HG02798 (cell line): ENCODE measurements at regions not wholly inside any gene's neighbourhood (a gene's known extent, or its start where the extent isn't known, plus 50 kb on each side); places are given as distances from the start of the nearest gene placed in this dataset.
"Not testable (repeated sequence)": the region's sequence is repeated elsewhere in the genome, so short reads cannot be mapped to it uniquely, and the experiment has no call there.

ENCODE experiments used
- ATAC-seq: cut with Tn5 transposase; IDR thresholded peaks from one replicate; pipeline ENCODE4 v1.9.1; 2021; ENCODE audit warnings: mild to moderate bottlenecking; ENCODE audit not compliant: unreplicated experiment, poor library complexity

DNA sequence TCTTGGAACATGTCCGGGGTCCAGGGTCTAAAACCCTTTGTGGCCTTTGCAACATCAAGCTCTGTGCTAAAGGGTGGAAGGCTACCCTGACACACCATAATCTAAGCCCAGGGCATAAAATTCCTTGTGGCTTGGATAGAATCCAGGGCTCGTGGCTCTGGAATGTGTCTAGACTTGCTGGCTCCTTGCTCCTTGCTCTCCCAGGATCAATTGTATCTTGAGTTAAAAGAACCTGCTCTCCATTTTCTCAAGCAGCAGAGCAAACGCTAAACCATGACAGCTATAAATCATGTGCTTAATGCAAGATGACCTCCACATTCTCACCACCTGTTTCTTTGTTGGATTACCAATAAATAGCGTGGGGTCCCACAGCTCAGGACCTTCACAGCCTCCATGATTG, 1140.9 kb upstream of the TMPRSS15 start:
- ATAC-seq = not testable (repeated sequence)

DNA sequence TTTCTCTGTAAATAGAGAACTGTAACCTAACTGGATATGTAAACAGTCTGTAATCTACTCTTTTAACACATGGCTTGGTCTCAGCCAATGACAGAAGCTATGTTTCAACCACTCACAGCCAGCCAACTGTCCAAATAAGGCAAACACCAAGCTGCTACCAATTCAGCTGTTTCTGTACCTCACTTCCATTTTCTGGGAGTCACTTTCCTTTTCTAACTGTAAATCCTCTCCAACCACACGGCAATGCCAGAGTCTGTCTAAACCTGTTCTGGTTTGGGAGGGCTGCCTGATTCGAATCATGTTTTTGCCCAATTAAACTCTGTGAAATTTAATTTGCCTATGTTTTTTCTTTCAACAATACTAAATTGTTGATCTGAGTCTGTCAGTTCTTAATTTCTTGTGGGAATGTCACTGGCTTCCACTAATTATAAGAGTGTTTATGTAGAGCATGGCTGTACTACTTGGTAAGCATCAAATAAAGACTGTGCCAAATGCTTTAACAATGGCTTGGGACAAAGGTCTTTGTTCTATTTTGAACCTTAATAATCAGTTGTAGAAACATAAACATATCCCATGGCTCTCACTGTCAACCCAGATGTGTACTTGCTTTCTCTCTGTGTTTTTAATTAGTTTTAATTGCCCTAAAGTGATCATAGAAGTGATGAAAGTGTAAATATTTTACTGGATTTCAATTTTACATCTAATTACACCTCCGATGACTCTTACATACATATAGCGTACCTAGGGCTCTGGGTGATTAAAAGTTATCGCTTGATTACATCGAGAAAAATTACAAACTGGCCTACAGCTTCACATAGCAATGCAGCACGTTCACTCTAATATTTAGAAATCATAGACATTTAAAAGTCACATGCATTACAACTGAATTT, 1144.6 kb upstream of the TMPRSS15 start:
- no peak for ATAC-seq

DNA sequence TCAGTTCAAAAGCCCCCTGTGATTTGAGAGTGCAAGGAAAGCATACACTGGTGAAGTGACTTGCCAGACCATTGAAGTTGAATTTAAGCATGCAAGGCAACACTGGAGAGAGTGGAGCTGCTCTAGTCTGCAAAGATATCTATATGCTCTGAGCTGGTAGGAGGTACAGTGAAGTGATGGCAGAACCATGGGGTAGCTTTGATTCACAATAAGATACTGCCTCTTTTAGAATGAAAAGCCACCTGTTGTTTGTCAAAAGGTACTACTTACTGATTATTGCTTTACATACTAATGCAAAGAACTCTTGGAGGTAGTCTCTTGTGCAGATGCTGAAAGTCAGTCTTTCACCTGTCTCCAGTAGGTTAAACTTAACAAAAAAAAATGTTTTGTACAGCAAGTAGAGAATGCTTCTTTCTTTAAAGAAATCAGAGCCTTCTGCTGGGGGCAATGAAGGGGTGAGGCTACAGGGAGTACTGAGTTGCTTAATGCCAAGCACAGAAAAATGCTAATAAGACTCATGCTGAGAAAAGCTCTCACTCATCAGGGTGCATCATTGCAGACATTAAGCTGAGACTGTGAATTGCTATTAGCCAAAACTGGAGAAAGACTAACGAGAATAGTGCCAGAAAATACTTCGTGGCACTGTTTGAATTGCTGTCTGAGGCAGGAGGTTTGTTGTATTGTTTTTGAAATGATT, 1150.5 kb upstream of the TMPRSS15 start:
- ATAC-seq = no peak

DNA sequence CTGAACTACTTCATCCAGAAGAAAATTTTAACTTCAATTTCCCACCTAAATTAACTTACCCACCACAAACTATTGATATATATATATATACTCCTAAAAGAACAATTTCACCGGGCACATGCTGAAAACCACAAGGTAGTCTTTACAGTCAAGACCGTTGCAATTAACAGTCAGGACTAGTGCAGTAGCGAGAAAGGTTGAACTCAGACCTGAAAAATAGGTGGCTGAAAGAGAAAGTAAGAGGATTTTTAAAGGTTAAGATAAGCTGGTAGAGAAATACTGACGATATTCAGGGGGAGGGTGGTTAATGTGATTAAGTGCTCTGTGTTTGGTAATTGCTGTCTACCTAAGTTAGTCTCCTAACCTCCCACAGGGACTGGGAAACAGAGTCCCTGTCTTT, 1153.5 kb upstream of the TMPRSS15 start:
- no peak for ATAC-seq

DNA sequence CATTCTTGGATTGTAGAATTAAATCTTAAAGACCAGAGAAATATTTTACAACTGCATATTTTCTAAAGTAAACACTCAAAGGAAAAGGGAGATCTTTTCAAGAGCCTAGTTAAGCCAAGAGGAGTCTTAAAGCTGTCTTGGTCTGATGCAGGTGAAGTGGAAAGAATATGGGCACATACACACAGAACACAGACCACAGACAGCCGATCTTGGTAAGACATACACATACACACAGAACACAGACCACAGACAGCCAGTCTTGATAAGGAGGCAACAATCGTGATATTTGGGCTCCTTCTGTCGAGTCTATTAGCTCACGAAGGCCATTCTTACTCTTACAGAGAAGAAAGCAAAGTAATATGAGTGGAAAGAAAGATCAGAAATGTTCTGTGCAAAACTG, 1153.9 kb upstream of the TMPRSS15 start:
- ATAC-seq = no peak

DNA sequence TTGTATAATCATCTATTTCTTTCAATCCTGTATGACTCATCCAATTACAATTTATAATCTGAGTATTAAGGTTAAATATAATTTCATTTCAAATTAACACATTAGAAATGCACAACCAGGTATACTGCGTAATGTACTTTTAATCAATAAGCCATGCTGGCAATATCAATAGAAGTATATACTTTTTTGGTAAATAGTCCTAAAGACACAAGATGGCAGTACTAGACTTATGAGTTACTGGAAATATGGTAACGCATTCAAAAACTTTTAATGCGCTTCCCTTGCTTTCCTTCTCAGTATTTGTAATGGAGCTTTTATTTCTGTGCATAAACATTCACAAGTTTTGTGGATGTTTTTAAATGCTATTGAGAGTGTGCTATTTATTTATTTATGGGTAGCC, 1162.0 kb upstream of the TMPRSS15 start:
- ATAC-seq = no peak

DNA sequence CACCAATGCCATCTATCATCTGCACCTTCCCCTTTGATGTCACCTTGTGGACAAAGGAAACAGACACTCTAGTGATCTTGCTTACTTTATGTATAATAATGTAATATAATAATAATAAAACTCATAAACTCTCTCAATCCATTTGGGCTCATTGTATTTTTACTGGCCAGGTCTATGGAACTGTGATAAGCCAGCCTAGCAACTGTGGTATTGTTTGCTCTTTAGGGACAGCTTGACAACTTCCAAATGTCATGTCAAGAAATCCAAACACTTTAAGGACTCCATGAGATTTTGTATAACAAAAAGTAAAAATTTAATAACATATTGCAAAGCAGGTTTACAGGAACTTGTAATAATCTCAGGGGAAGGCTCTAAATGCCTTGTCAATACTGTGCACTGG, 1163.4 kb upstream of the TMPRSS15 start:
- no peak for ATAC-seq

DNA sequence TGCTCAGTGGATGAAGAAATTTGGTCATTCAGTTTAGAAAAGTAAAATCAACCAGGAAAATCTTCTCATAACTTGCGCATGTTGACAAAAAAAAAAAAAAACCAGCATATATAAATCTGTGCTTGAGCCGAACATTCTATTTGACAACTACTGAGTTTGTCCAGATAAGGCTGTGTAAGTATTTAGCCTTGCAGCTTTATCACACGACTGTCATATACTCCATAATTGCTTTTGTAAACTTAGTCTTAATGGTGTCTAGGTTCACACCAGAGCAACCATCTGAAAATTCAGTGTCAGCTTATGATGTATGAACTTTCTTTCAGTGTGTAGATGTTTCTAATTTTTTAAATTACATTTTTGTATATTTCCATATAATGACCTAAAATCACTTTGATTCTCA, 1173.8 kb upstream of the TMPRSS15 start:
- ATAC-seq = no peak

DNA sequence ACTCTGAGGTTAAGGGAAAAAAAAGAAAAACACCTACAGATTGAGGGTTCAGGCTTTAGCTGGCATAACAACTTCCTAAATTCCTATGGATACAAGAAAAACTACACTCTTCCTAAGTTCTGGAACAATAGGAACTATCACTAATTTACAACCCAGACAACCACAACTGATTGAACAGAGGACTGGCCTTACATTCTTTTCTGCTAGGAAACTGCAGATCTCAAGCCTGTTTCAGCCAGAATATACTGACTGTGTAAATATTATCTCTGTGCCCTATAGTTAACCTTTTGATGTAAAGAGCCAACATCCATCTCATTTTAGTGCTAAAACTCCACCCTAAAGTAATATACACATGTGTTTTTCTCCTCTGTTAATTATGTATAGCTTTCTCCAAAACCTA, 1186.5 kb upstream of the TMPRSS15 start:
- ATAC-seq = no peak

DNA sequence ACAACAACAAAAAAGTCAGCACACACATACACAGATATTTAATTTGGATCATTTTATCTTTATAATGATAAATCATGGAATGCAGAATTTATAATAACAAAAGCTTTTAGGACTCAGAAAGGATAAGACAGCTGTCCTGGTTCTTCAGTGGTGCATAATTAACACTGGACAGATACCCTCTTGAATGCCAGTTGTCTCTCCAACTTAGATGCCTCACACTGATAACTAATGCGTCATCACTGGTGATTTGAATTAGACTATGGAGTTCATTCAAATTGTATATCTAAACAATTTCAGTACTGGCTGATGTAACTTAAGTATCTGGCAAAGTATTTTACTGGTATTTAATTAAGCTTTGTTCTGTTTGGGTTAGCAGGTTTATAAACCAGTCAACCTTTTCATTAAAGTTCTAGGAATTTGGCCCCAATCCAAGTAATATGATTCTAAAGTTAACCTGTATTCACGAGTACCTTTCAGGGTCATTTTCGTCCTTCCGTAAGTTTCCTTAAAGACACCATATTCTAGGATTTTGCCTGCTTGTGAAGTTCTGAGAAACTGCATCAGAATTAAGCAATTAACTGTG, 1199.5 kb upstream of the TMPRSS15 start:
- ATAC-seq = no peak

DNA sequence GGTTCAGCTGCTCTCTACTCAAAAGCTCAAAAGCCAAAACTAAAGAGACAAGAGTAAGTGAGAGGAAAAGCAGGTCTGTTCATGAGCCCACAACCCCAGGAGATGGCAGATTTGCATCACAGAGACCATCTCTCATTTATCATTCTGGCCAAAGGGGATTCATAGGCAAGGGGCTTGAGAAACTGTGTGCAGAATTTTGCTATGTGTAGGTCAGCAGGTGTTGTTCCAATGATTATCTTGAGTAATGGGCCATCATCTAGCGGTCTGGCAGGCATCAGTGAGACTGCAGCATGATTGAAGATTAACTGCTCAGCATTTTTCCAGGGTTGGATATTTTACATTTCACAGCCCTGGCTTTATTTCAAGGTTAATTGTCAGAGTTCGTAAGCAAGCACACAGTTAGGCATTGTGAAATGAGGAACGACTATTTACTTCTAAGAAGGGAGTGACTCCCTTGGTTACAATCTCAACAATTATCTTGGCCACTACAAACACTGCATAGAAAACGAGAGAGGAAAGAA, 1204.6 kb upstream of the TMPRSS15 start:
- ATAC-seq = no peak

DNA sequence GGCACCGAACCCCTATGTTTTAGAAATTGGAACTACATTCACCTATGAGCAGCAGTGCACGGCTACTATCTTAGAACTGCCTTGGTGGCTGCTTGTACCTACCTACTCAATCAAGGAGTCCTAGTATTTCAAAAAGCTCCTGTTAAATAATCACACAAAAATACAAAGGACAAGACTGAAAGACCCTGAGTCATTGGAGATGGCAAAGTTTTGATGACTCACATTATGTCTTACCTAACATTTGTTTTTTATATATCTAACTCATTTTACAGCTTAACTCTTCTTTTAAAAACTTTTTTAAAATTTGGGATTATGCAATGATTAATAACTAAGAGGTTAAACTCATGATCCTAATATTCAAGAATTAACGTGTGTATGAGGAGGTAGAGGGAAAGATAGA, 1206.0 kb upstream of the TMPRSS15 start:
- no peak for ATAC-seq

DNA sequence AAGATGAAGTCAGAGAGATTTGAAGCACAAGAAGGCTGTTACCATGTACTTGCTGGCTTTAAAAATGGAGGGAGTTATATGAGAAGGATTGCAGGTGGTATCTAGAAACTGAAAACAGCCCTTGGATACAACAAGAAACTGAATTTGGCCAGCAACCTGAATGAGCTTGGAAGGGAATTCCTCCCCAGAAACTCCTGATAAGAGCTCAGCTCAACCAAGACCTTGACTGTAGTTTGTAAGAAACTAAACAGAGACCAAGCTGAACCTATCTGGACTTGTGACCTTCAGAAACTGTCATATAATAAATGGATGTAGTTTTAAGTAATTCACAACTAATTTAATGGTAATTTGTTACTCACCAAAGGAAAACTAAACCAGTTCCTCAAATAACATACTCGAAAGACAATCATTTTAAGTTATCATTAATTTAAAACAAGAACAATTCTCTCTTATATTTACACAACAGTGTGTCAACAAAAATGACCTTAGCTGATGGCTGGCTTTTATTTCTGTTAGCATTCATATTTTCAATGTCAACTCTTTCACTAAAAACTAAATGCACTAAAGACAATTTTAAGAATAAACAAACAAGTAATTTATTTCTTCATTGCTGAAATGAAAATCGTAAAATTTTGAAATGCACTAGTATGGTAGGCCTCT, 1218.4 kb upstream of the TMPRSS15 start:
- no peak for ATAC-seq

DNA sequence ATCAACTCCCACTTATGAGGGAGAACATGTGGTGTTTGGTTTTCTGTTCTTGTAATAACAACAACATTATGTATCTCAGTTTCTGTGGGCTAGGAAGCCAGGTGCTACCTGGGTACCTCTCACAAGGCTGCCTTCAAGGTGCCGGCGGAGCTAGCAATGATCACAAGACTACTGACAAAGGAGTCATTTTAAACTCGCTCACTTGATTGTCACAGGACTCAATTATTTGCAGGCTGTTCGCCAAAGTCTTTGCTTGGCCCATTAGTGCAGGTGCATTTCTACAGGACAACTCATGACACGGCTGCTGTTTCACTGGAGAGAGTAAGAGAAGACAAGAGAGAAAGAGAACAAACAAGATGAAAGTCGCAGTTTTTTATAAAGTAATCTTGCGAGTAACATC, 1237.4 kb upstream of the TMPRSS15 start:
- ATAC-seq = no peak

DNA sequence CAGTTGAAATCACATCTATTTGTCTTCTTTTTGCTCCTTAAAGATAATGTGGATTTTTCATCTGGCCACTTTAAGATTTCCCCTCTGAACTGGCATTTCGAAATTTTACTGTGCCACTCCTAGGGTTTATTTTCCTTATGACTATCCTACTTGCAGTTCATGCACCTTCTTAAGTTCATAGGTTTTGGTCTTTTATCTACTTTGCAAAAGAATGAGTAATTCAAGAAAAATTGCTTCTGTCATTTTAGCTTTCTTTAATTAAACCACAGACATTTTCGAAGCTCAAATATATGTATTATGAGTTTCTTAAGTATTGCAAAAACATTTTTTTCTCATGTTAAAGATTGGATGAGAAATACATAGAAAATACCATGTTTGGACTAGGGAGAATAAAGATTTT, 1244.8 kb upstream of the TMPRSS15 start:
- no peak for ATAC-seq

DNA sequence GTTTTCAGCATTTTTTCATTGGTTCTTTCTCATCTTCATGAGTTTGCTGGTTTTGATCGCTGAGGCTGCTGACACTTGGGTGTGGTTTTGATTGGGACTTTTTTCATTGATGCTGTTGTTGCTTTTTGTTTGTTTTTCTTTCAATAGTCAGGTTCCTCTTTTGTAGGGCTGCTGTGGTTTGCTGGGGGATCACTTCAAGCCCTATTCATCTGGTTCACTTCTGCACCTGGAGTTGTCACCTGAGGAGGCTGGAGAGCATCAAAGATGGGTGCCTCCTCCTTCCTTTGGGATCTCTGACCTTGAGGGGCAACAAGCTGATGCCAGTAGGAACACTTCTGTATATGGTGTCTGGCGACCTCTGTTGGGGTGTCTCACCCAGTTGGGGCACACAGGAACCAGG, 1279.9 kb upstream of the TMPRSS15 start:
- no peak for ATAC-seq

DNA sequence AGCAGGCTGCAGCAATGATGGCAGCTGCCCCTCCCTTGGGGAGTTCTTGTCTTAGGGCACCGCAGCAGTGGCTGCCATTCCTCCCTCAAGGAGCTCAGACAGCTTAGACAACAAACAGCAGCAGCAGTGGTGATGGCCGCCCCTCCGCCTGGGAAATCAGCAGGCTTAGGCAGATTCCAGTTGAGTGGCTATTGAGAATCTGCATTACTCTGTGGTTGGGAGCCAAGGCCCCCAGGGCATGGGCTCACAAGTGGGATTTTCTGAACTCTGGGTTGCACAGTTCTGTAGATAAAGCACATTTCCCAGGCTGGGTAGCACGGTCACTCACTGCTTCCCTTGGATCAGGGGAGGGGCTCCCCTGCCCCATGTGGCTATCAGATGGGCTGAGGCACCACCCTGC, 1280.7 kb upstream of the TMPRSS15 start:
- no peak for ATAC-seq

DNA sequence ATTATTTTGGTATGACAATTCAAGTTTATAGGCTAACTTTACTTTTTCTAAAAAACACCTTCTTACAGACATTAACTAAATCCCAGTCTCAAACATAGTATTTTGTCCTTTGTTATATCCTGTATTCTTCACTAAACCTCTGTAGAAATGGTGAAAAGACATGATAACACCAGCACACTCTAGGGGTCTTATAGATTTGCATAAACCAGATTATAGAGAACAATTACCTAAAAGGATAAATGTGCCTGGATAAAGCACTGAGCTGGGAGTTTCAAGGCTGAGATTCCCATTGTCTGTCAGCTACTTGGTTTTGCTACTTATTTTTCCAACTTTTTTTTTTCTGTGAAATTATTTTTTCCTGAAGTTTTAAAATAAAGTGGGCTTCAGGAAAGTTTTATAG, 1288.6 kb upstream of the TMPRSS15 start:
- ATAC-seq = no peak

DNA sequence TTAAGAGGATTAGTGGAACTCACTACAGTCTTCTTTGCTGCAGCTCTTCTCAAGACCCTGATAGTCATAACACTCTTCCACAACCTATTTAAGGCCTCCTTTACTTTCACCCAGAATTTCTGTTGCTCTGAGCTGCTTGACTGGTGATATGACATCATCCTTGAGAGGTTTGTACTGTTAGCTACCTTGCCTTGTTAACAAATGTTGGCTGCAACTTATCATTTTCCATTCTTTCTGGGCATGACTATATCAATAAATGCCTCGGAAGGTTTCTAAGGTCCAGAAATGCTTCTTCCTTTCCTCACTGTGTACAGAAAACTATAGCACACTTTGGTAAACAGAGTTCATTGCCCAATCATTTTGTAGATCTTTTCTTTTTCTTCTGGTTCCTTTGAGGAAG, 1292.2 kb upstream of the TMPRSS15 start:
- no peak for ATAC-seq

DNA sequence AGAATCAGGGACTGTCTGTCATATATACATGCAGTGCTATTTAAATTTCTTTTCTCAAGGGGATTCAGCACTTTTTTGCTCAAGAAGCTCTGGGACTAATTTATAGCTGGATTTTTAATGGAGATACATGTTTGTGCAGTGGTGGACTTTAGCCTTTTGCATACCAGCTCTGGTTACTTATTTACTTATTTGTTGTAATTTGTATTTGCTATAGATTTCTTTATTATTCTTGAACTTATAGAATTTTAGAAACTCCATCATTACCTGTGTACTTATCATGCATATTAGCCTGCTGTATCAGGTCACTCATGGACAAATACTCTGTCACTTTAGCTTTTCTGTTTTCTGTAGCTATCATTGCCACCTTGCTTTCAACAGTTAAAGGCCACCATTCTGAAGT, 1296.9 kb upstream of the TMPRSS15 start:
- ATAC-seq = no peak

DNA sequence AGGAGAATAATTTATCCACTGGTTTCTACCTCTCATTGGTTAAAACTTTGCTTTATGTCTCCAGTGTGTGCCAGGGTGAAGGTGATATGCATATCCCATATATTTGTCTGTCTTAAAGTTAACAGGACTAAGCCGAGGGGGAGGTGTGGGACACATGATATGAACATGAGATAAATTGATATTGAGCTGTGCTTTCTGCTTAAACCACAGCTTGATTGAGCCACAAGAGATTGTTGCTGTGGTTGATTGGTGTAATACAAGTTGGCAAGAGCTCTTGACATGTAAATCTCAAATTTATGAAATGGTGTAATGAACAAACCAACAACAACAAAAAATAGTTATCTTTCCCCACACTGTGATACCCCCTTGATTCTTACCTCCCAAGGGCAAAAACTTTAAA, 1295.5 kb upstream of the NCAM2 start:
- ATAC-seq = no peak
